Cardiac fibroblast (primary cell): ENCODE measurements at regions not wholly inside any gene's neighbourhood (a gene's known extent, or its start where the extent isn't known, plus 50 kb on each side); places are given as distances from the start of the nearest gene placed in this dataset.
A peak's percentile ranks its signal among the peaks of the same experiment; 100 is the strongest.

Experiments used
- DNase-seq, 2 donors: peaks; one replicate each; pipeline versions ENCODE4 v3.0.0 to v3.0.0-alpha.2; 2010; ENCODE audit warnings: low read depth in 2 of 2
- H3K4me3 ChIP-seq, 2 donors: replicated peaks in 1 of 2; 1 replicate in 1 of 2; 2 replicates in 1 of 2; pipeline ENCODE4 v1.5.1; 2011; ENCODE audit warnings: low read depth in 2 of 2, low read length in 2 of 2, mild to moderate bottlenecking in 2 of 2, moderate library complexity in 1 of 2
- CTCF ChIP-seq: IDR thresholded peaks from one replicate; pipeline ENCODE4 v1.5.1; 2011; ENCODE audit warnings: low read depth, mild to moderate bottlenecking, low read length, inconsistent platforms

DNA sequence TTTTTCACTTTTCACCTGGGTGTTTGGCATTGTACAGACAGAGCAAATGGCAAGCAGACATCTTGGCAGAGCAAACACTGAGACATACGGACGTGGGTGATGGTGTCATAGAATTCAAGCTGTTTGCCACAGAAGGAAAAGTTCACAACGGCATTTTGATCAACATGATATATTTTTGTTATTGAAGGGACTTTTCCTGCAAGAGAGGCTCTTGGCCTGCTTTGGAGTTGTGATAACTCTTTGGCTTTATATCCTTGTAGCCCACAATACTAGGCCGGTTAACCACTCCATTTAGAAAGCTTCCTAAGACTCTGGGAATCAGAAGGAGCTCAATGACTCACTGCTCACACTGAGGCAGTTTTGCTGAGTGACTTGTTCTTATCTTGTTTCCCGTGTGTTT lies 1038.3 kb downstream of the TLE1 start:
- H3K4me3 ChIP-seq, result no peak overlapping the region
- TF ChIP-seq CTCF, result no peak
- peak; percentile 53 to 71 for DNase-seq

GRCh38 chr9:80649496-80649895 lies 1039.9 kb downstream of the TLE1 start:
- TF ChIP-seq CTCF, result no peak
- no peak overlapping the region for H3K4me3 ChIP-seq
- DNase-seq, result peak in 1 of 2 donors; percentile 4

DNA sequence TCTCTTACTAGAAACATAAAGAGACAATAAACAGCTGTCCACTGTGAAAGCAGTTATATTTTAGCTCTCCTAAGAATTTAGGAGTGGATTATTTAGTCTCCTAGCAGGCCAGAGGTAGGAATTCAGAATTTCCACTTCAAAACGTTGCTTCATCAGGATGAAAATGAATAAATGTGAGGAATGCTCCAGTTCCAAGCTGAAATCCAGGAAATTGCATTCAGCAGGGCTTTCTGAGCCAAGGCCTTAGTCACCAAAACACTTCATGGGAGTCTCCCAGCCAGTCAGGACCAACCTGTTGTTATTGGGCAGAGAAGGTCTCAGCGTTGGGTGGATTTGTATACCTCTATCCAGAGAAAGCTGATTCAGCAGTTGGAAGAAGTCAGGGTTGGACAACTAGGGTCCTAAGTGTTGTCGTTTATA lies 1040.3 kb downstream of the TLE1 start:
- TF ChIP-seq CTCF, result no peak
- no peak overlapping the region for H3K4me3 ChIP-seq
- peak; percentile 82 to 90 for DNase-seq

GRCh38 chr9:80648336-80648735 lies 1041.0 kb downstream of the TLE1 start:
- peak; percentile 42 to 75 for DNase-seq
- no peak for TF ChIP-seq CTCF
- H3K4me3 ChIP-seq, result no peak overlapping the region

DNA sequence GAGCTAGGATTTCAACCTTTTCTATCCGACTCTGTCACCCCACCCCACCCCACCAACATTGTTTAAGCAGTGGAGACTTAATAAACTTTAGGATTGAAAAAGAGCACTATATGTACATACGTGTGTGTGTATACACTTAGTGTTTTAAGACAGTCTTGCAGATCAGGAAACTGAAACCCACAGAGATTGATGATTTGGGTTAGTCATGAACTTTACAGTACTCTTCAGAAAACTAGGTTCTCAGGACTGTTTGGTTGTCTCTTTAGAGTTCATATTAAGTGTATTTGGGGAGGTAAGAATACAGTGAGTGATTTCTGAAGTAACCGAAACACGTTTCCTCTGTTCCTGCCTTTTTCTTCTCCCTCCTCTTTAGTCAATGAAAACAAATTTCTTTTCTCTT lies 1043.1 kb downstream of the TLE1 start:
- no peak overlapping the region for H3K4me3 ChIP-seq
- TF ChIP-seq CTCF, result no peak
- no peak for DNase-seq

GRCh38 chr9:80644044-80644443 lies 1045.3 kb downstream of the TLE1 start:
- H3K4me3 ChIP-seq, result no peak overlapping the region
- no peak for DNase-seq
- no peak for TF ChIP-seq CTCF

DNA sequence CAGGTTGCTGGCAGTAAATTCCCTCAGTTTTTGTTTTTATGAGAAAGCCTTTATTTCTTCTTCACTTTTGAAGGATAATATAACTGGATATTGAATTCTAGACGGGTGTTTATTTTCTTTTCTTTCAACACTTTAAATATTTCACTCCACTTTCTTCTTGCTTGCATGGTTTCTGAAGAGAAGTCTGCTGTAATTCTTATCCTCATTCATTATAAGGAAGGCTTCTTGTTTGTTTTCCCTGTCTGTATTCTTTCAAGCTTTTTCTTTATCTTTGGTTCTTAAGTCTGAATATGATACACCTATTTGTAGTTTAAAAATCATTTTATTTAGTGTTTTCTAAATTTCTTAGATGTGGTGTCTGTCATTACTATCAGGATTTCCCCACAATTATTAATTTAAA lies 1054.3 kb downstream of the TLE1 start:
- TF ChIP-seq CTCF, result no peak

More for the DNA sequence above, 1054.3 kb downstream of the TLE1 start:
- DNase-seq, result no peak
- H3K4me3 ChIP-seq, result no peak overlapping the region
